Right lung (tissue), 2 donors: ENCODE measurements at regions not wholly inside any gene's neighbourhood (a gene's known extent, or its start where the extent isn't known, plus 50 kb on each side); places are given as distances from the start of the nearest gene placed in this dataset.

Experiments used
- DNase-seq, 2 donors: peaks; one replicate each; pipeline ENCODE4 v3.0.0-alpha.2; 2013

DNA sequence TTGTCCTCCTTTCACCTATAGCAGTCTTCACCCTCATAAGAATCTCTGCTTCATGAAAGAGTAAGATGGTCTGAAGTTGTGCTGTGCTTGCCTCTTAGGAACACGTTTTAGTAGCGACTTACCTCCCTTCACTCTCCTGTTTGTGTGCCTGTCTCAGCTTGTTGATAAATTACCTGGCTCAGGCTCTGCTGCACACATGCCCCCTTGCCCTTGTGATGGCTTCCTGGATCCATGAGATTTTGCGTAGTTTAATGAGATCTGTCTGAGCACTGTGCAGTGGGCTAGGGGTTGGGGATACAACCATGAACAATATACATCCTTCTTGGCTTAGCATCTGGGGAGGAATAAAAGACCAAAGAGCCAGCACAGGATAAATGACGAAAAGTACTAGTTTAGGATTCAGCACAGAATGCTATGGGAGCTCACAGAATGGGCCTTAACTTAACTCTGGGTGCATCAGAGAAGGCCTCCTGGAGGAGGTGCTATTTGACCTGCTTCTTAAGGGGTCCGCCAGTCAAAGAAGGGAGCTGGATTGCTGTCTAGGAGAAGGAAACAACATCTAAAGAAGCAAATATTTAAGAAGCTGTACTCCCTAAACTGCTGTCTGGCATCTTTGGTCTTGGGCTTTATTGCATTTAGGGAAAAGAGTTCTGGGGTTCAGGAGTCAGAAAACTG lies 175.7 kb upstream of the PLXNA2 start:
- no peak for DNase-seq

DNA sequence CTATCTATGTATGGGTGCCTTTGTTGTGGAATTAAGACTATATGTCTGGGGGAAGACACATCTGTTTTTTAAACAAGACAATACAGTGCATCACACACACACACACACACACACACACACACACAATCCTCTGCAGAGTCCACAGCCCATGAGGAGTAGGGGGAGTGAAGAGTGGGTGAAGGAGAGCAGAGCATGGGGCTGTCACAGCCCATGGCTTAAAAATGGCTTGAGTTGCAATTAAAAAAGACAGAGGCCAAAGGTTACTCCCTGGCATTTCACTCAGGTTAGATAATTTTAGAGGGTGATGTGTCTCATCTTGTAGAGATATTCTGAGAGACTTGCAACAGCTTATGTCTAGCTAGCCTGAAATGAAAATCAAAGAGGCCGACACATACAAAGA lies 176.5 kb upstream of the PLXNA2 start:
- DNase-seq = no peak

DNA sequence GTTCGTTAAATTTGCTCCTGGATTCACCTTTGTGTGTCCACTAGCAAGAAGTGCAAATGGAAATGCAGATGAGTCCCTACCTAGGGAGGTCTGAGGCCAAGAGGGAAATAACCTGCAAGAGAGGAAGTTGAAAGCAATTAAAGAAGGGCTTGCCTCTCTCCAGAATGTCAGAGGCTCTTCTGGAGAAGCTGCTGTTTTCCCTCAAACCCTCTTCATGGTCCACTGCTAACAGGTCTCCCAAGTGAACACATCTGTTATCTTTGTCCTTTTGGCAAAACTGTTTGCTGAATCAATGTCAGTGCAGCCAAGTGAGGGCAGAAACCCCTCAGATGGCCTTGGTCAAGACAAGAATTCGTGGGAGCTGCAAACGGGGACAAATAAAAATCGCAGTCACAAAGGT lies 177.3 kb upstream of the PLXNA2 start:
- DNase-seq = no peak

DNA sequence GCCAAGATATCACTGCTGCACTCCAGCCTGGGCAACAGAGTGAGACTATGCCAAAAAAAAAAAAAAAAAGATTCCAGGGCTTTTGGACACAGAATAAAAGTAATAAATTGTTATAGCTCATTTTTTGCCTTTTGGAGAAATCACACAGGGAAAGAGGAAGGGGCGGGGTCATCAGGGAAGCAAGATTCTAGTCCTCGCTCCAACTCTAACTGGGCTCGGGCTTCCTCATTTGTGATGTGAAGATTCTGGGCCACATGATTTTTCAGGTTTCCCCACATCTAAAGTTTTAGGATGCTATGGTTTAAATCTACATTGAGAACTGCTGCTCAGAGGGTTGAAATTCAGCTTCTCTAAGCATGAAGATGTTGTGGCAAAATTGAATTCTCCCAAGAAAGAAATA lies 179.3 kb upstream of the PLXNA2 start:
- no peak for DNase-seq

DNA sequence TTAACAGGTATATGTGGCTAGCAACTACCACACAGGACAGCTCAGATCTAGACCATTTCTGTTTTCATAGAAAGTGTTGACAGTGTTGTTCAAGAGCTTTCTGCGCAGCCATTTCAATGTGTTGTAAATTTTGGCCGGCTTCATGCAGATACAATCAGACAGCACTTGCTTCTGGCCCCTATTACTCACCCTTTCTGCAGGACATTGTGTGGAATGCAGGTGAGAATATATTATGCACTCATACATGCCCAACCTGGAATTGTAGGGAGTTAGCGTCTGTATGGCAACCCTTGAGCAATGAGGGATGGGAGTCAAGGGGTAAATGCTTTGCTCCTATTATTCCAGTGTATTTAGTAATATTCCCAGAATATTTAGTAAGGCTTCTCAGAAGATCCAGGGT lies 180.9 kb upstream of the PLXNA2 start:
- DNase-seq = no peak

DNA sequence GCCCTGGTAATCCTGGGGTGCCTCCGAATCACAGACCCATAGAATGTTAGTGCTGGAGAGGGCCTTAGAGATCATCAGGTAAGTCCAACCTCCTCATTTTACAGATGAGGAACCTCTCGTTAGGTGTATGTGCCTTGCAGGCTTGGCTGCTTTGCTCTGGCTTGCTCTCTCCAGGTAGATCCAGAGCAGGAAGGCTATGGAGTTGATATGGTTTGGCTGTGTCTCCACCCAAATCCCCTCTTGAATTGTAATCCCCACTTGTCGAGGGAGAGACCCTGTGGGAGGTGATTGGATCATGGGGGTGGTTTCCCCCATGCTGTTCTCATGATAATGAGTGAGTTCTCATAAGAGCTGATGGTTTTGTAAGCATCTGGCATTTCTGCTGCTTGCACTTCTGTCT lies 186.0 kb upstream of the PLXNA2 start:
- DNase-seq = no peak

DNA sequence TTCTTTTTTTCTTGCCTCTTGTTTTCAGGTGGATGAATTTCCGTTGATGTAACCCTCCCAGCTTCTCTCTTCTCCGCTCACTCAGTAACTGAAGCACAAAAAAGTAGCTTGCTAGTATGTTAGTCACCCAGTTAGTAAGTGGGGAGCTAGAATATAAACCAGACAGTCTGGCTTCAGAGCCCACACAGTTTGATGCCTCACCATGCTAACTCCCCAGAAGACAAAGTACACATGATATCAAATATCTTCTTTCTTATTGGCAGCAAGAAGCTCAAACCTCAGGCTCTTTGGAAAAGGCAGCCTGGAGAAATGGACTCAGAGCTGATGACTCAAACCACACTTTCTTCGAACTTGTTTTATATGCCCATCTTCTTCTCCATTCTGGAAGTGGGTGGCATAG lies 187.5 kb upstream of the PLXNA2 start:
- DNase-seq = no peak

DNA sequence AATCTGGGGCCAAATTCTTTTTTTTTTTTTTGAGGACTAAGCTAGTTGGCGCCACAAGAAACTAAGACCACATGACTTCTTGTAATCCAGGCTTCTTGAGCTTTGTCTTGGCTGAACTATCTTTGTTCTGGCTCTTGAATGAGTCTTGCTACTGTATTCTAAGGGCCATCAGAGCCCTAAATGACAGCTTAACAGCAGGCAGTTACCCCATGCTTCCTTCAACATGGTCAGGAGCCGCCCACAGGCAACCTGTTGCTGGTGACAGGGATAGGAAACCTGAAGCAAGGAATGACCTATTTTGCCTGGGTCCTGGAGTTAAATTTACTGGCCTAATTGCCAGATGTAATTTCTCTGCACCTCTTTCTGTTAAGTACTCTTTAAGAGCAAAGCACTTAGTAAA lies 188.2 kb upstream of the PLXNA2 start:
- DNase-seq = no peak

DNA sequence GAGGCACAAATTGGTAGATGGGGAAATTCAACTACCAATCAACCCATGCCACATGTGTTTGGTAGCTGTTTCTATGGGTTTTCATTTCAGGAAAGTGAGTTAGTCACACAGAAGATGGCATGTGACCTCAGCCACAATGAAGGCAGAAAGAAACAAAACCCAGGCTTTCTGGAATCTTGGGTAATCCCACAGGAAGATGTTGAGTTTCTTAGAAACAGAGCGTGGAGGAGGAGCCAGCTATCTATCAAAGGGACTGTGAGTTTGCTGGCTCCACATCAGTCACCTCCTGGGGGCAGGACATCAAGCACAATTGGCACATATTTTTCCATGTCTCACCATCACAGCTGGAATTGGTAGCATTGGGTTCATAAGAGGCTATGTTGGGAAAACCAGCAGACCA lies 188.9 kb upstream of the PLXNA2 start:
- DNase-seq = no peak

DNA sequence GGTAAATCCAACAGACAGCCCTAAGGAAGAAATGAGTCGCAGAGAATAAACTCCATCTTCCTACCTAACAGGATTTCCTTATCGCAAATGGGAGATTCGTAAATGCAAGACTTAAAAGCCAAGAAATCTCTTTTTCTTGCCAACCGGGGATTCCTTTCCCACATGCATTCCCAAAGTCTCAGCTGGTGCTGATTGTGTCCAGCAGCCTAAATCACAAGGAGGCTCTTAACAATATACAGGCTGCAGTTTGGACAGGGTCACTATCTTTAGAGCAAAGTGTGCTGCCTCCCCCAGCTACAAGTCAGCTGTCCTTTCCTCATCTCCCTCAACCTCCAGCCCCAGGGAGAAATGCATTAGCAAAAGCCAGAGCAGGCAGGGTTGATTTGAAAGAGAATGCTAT lies 189.8 kb upstream of the PLXNA2 start:
- DNase-seq = no peak

DNA sequence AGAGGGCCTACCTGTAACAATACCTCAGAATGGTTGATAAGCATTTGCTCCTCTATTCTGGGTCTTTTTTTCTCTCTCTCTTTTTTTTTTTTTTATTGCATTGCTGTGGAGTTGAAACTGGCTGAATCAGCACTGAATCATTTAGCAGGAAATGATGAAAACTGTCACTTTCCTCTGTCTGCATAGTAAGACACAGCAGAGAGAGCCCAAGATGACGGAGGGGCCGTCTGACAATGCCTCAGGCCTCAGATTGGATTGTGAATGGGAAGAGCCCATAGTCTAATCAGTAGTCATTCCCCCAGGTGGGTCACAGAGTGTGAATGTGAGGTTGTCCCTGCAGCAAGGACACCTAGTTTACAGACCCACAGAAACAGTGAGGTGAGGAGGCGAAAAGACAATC lies 193.2 kb upstream of the PLXNA2 start:
- DNase-seq = no peak

DNA sequence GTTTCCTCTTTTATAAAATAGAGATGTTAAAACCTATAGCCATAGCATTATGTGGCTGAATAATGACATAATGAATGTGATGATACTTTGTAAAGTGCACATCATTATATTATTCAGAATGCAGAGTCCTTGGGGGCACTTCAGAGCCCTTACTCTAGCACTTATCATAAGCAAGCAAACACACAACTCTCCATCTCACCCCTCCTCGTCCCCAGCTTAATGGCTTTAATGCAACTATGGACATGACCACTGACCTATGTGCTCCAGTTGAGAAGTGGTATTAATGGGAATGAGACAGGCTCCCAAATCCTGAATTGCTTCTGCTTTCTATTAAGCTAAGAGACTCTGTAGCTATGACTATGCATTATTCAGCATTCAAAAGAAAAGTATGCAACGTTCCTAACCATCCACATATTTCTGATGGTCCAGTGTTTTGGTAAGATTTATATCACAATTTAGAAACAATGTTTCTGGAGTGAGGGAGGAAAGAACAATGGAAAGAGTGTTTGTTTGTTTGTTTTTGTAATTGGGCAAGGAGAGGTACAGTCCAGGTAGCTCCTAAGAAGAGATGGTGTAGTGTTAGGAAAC lies 194.0 kb upstream of the PLXNA2 start:
- no peak for DNase-seq

DNA sequence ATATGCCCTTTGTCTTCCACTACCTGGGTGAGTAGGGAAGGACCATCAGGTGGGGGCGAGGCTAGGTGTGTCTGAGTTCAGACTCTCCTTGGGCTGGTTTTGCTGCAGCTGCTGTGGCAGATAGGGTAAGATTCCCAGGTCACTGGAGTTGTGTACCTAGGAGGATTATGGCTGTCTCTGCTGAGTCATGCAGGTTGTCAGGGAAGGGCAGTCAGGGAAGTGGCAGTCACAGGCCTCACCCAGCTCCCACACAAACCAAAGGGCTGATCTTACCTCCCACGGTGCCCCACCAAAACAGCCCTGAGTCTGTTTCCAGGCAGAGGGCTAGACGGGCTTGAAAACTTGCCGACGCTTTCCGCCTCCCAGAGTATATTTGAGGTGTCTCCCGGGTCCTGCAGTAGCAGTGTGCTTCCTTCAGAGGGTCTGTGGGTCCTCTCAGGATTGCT lies 201.6 kb upstream of the PLXNA2 start:
- DNase-seq = no peak

DNA sequence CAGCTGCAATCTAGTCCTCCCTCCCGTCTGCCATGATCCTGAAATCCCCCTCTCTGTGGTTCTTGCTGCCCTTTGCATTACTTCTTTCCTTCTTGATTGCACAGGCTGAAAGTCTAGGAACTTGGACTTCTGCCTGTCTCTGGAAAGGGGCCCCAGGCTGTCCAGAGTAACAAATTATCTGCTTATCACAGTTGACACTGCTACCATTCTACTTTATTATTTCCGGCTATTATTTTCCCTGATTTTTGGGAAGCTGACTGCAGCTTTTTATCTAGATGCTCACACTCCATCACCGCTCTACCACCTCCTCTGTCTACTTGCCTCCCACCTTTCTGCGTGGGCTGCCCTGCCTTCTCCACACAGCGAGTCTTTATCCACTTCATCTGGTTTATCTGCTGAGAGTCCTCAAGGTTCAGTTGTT lies 202.1 kb upstream of the PLXNA2 start:
- DNase-seq = no peak

DNA sequence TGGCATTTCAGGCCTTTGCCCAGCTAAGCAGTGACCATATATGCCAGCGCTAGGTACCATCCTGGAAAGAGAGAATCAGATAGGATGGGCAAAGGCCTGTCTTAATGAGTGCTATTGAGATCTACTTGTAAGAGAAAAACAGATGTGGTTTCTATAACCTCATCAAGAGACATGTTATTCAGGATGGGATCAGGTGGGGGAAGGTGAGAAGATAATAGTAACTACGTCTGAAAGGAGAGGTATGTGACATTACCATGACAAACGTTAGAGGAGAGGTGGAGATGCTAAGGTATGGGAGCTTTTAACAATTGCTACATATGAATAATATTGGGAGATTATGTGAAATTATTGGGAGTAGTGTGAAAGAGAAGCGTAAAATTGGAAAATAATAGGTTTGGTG lies 204.2 kb upstream of the PLXNA2 start:
- DNase-seq = no peak

DNA sequence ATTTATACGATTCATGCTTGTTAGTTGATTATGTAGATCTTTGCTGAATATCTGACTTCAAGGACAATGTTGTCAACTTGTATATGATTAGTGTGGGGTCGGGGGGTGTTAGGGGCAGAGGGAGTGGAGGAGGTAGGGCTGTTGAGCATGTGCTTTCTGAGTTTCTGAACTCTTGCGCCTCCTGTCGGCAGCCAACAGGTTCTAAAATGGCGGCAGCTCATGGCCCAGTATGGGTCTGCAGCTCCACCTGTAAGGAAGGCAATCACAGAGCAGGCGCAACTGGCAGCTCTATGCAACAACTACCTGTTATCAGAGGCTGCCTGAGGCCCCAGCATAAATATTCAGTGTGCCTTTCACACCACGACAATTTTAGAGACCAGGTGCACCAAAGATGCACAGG lies 205.8 kb upstream of the PLXNA2 start:
- no peak for DNase-seq

DNA sequence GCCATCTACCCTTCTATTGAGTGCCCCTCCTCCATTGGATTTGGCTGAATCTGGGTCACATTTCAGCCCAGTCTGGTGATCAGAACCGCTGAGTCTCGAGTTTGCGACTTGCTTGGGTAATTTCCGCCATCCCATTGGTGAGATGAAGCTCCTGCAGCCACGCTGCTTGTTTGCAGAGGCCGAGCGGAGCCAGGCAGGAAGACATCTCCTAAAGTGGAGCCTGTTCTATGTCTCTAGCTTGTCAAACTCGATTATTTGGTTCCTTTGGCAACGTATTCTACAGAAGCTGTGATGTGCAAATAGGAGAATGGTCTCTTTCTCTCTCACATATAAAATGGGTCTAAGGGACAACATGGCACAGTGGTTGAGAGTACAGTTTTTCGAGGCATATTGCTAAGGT lies 206.8 kb upstream of the PLXNA2 start:
- DNase-seq = no peak

DNA sequence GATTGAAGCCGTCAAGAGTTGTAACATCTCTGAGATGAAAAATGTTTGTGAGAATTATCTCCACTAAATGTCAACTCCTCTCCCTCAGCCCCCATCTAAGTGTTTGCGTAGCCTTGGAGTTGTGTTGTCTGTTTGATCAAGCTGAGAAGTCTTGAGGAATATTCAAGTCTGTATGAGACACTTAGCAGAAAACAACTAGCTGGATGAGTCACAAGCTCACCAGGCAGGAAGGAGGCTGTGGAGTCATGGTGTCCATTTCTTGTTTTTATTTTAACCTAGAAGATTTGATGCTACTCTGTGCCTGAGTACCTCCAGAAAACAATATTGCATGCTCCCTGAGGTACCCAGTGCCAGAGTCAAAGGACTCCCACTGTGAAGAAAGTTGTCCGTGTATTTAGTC lies 211.6 kb upstream of the PLXNA2 start:
- DNase-seq = no peak

DNA sequence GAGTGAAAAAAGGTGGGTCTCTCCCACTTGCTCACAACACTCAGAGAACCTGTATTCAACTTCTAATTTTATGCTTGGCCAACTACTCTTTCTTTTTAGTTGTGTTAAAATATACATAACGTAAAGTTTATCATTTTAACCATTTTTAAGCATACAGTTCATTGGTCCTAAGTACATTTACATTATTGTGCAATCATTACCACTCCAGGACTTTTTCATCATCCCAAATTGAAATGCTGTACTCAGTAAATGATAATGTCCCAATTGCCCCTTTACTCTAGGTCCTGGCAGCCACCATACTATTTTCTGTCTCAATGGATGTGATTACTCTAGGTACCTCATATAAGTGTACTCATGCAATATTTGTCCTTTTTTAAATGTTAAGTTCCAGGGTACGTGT lies 212.3 kb upstream of the PLXNA2 start:
- DNase-seq = no peak

DNA sequence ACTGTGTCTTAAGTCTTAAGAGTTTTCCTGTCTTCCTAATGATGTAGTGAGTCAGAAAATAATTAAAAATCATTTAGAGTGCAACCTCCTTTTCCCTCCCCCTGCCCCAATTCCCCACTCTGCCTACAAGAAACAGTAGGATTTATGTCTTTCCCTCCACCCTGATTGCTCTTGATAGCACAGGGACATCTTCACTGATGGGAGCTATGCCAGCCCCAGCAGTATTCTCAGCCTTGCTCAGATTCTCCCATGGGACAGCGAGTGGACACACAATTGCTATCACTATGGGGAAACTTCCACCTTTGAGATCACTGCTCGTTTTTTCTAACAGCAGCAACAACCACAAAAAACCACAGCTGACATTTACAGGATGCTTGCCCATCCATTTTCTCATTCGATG lies 216.6 kb upstream of the PLXNA2 start:
- DNase-seq = no peak

DNA sequence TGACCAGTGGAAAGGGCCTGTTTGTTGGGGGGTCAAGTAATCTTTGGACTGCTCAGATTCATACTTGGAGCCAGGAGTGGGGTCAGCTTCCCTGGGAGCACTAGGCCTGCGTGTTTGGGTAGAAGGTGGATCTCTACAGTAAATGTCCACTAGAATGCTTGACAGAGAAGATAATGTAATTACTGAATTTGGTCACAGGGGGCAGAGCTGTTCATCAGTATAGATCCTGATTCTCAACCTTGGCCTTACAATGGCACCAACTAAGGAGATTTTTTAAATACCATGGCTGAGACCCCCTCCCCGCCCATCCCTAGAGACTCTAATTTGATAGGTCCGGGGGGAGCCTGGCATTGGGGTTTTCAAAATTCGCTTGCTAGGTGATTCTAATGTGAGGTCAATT lies 217.5 kb upstream of the PLXNA2 start:
- no peak for DNase-seq

DNA sequence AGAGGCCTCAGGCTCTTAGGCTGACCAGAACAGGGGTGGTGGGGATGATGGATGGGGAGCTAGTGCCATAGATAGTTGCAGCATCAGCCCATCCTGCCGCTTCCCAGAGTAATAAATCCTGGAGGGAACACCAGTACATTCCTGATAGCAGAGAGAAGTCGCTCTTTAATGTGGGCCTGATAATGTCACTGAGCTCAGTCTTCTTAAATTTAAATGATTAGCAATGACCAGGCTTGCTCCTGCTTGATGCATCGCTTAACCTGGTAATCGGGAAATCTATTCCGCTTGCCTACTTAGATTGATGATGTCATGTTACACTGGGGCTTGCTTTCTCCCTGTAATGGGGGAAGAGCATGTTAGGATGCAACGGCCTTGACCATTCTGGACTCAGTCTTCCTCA lies 218.6 kb upstream of the PLXNA2 start:
- DNase-seq = no peak

DNA sequence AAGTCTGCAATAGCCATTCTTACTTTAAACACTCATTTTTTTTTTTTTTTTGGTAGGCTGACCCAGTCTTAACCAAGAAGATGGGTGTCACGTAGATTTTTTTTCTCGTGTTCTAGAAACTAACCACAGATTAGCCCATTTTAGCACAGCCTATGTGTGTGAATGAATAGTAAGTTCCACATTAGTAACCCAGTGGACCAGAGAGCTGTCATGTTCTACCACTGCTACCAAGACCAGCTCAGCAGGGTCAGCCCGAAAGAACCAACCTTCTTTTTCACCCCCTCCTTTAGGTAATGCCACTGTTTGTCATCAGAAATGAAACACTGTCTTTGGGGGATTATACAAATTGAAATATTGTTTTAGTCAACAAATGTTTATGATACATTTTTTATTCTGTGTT lies 221.1 kb upstream of the PLXNA2 start:
- no peak for DNase-seq
